Neural progenitor cell (in vitro differentiated cells): ENCODE measurements at regions not wholly inside any gene's neighbourhood (a gene's known extent, or its start where the extent isn't known, plus 50 kb on each side); places are given as distances from the start of the nearest gene placed in this dataset.

ENCODE experiments used
- CTCF ChIP-seq: fragments of 200-600 bp; sonication (generic); IDR thresholded peaks from 2 replicates; pipeline ENCODE4 v1.5.1; 2017; ENCODE audit warnings: antibody characterized with exemption, mild to moderate bottlenecking
- EZH2 ChIP-seq: fragments of 200-600 bp; sonication (generic); IDR thresholded peaks from 2 replicates; pipeline ENCODE4 v1.6.1; 2017; ENCODE audit warnings: antibody characterized with exemption, mild to moderate bottlenecking, moderate library complexity
- EZH2phosphoT487 ChIP-seq: fragments of 200-600 bp; sonication (generic); IDR thresholded peaks from 2 replicates; pipeline ENCODE4 v1.6.1; 2017; ENCODE audit warnings: antibody characterized with exemption

- no peak for TF ChIP-seq CTCF
- TF ChIP-seq EZH2phosphoT487 = no peak
- no peak for TF ChIP-seq EZH2
These were observed 124.3 kb upstream of the TOP3B start for GRCh38 chr22:22106855-22107254.
